Neutrophil (primary cell): ENCODE measurements at regions not wholly inside any gene's neighbourhood (a gene's known extent, or its start where the extent isn't known, plus 50 kb on each side); places are given as distances from the start of the nearest gene placed in this dataset.

Experiments used
- H3K27ac ChIP-seq: fragments of 200-600 bp; sonication (generic); 2 replicates; pipeline ENCODE4 v1.5.1; 2016; ENCODE audit warnings: mild to moderate bottlenecking, moderate library complexity
- H3K27me3 ChIP-seq: fragments of 200-600 bp; sonication (generic); 2 replicates; pipeline ENCODE4 v1.6.0; 2016; ENCODE audit warnings: mild to moderate bottlenecking
- H3K36me3 ChIP-seq: fragments of 200-600 bp; sonication (generic); 2 replicates; pipeline ENCODE4 v1.5.1; 2017
- H3K4me1 ChIP-seq, 2 experiments: fragments of 200-600 bp in 1 of 2; sonication (generic) in 1 of 2; 1 replicate in 1 of 2; 2 replicates in 1 of 2; pipeline versions ENCODE4 v1.5.1 to v1.6.1; 2013 to 2016; ENCODE audit warnings: low read depth in 1 of 2, low read length in 1 of 2, mild to moderate bottlenecking in 1 of 2, moderate library complexity in 1 of 2; ENCODE audit not compliant: control insufficient read depth in 1 of 2, insufficient read depth in 1 of 2
- H3K4me3 ChIP-seq, 2 experiments: fragments of 200-600 bp in 1 of 2; sonication (generic) in 1 of 2; 1 replicate in 1 of 2; 2 replicates in 1 of 2; pipeline ENCODE4 v1.5.1; 2013 to 2016; ENCODE audit warnings: low read depth in 1 of 2, low read length in 1 of 2, mild to moderate bottlenecking in 1 of 2, moderate library complexity in 1 of 2
- H3K9me3 ChIP-seq: fragments of 200-600 bp; sonication (generic); 2 replicates; pipeline ENCODE4 v1.5.1; 2016
- TF ChIP-seq, protein P1 (sequence below): fragments of 200-600 bp; sonication (generic); IDR thresholded peaks from 2 replicates; pipeline ENCODE4 v1.5.1; 2016; ENCODE audit warnings: antibody characterized with exemption

DNA sequence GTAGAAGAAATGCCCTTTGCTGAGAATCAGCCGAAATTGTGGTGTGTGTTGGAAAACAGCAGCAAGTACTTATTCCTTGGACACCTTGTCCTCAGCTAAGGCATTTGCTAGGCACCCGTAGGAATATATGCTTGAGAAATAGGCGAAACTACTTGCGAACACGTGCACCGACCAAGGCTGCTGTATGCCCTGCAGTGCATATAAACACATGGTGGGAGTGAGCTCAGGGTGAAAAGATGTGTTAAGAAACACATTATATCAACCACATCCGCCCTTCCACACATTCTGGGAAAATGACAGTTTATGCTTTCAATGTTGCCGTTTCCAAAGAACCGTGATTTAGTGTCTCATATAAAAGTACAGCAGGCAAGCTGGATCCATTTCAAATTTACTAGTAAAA lies 199.2 kb downstream of the JCAD start:
- no peaks in the 10 kb centered on the region for H3K27me3 ChIP-seq
- TF ChIP-seq, protein P1, sequence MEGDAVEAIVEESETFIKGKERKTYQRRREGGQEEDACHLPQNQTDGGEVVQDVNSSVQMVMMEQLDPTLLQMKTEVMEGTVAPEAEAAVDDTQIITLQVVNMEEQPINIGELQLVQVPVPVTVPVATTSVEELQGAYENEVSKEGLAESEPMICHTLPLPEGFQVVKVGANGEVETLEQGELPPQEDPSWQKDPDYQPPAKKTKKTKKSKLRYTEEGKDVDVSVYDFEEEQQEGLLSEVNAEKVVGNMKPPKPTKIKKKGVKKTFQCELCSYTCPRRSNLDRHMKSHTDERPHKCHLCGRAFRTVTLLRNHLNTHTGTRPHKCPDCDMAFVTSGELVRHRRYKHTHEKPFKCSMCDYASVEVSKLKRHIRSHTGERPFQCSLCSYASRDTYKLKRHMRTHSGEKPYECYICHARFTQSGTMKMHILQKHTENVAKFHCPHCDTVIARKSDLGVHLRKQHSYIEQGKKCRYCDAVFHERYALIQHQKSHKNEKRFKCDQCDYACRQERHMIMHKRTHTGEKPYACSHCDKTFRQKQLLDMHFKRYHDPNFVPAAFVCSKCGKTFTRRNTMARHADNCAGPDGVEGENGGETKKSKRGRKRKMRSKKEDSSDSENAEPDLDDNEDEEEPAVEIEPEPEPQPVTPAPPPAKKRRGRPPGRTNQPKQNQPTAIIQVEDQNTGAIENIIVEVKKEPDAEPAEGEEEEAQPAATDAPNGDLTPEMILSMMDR, result no peak
- no peaks in the 10 kb centered on the region for H3K4me1 ChIP-seq
- no peak overlapping the region for H3K4me3 ChIP-seq
- no peaks in the 10 kb centered on the region for H3K36me3 ChIP-seq
- no peaks in the 10 kb centered on the region for H3K9me3 ChIP-seq
- no peak overlapping the region for H3K27ac ChIP-seq

DNA sequence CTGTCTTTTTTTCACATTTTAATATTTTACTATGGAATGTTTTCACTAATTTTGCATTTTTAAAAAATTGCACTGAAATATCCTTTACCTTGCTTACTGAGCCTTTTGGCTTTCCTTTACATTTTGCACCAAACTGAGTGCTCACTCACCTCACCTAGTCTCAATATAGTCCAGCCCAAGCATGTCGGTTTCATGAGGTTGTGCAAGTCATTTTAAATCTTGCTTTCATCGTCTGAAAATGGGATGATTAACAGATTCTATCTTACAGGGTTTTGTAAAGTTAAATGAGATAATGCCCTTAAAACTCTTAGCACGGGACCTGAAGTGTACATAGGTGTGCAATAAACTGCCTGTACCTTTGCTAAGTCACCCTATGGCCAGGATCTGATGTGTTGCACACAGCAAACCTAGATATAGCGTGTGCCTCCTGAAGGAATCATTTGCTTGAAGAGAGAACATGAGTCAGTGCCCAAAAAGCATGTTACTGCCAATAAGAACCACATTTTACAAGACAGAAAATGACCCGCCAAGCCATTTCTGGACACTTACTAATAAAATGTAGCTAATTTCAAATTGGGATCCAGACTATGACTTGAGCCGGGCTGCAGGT lies 199.8 kb downstream of the JCAD start:
- Histone ChIP-seq H3K4me1 (no peaks in the 10 kb centered on the region), H3K27me3 (no peaks in the 10 kb centered on the region), H3K27ac (no peak overlapping the region), H3K9me3 (no peaks in the 10 kb centered on the region), H3K4me3 (no peak overlapping the region), H3K36me3 (no peaks in the 10 kb centered on the region)
- TF ChIP-seq, protein P1, result no peak

DNA sequence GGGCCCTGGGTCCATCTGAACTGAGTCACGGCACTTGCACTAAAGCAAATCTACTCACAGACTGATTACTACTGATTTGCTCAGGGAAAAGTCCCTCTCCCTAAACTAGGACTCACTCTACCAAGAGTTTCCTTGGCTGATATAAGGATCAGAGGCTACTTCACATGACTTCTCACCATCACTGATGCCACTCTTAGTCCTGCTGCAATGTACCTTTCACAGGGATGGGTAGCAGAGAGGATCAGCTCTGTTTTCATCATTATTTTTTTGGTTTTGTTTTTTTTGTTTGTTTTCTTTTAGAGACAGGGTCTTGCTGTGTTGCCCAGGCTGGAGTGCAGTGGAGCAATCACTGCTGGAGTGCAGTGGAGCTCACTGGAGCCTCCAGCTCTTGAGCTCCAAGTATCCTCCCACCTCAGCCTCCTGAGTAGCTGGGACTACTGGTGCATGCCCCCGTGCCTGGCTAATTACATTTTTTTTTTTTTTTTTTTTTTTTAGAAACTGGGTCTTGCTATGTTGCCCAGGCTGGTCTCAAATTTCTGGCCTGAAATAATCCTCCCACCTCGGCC lies 200.6 kb downstream of the JCAD start:
- Histone ChIP-seq H3K9me3 (no peaks in the 10 kb centered on the region), H3K4me3 (no peak overlapping the region), H3K4me1 (no peaks in the 10 kb centered on the region), H3K27ac (no peak overlapping the region), H3K27me3 (no peaks in the 10 kb centered on the region), H3K36me3 (no peaks in the 10 kb centered on the region)
- TF ChIP-seq, protein P1, result no peak

DNA sequence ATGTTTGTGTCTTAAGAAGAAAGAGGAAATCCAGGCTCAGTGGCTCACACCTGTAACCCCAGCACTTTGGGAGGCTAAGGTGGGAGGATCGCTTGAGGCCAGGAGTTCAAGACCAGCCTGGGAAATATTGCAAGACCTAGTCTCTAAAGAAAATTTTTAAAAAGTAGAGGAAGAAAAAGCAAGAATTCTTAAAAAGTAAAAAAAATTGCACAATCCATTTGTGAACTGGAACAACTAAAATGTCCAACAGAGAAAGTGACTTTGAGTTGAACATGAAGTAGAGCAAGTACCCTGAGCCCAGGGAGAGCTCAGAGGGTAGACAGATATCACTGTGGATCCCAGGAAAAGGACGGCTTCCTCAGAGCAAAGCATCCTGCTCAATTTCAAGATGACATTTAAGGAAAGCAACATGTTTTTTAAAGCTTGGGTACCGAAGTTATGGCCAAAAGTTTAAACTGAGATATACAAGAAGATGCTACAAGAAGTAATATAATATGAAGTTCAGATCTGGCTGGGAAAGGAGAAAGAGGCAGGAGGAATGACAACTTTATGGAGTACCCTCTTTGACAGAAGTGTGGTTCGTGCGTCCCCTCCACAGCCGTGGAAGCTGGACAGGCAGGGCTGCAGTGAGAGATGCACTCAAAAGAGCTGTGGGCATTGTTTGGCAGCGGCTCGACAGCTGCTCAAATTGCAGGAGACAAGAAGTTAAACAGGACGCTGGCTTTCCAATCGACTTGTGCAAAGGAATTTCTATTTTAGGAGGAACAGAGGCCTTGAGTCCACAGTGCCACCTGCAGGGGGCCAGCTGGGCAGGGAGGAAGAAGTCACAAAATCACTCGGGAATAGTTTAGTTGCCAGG lies 201.3 kb downstream of the JCAD start:
- no peaks in the 10 kb centered on the region for H3K4me1 ChIP-seq
- no peak overlapping the region for H3K27ac ChIP-seq
- no peak overlapping the region for H3K4me3 ChIP-seq
- H3K27me3 ChIP-seq, result no peaks in the 10 kb centered on the region
- no peaks in the 10 kb centered on the region for H3K36me3 ChIP-seq
- TF ChIP-seq, protein P1, result no peak
- no peaks in the 10 kb centered on the region for H3K9me3 ChIP-seq

DNA sequence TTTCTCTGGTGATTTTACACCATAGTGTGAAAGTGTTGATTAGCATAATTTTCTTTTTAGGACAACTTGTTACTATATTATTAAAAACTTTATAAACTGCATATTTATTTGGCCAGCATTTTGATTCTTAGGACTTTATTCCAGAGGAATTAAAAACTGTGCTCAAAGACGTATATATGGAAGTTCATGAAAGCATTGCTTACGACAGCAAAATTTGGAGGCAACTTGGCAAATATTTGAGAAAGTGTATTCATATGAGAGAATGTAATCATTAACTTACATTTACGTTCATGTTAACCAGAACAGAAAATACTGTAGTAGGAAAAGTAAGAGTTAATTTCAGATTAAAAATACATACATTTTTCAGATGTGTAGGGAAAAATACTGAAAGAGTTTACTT lies 203.1 kb downstream of the JCAD start:
- Histone ChIP-seq H3K27me3 (no peaks in the 10 kb centered on the region), H3K27ac (no peak overlapping the region), H3K36me3 (no peaks in the 10 kb centered on the region), H3K4me1 (no peaks in the 10 kb centered on the region), H3K4me3 (no peak overlapping the region), H3K9me3 (no peaks in the 10 kb centered on the region)
- TF ChIP-seq, protein P1, result no peak
